H9 (cell line): ENCODE measurements at regions not wholly inside any gene's neighbourhood (a gene's known extent, or its start where the extent isn't known, plus 50 kb on each side); places are given as distances from the start of the nearest gene placed in this dataset.

Experiments used
- DNase-seq: peaks from one replicate; pipeline ENCODE4 v3.0.0-alpha.2; 2017
- H2AFZ ChIP-seq: one replicate; pipeline ENCODE4 v1.6.1; 2013; ENCODE audit warnings: mild to moderate bottlenecking, low read length, control low read depth, moderate library complexity
- H2AK5ac ChIP-seq: 2 replicates; pipeline ENCODE4 v1.6.1; 2013; ENCODE audit warnings: low read length, control low read depth, mixed read lengths; ENCODE audit not compliant: insufficient read length
- H2BK120ac ChIP-seq: one replicate; pipeline ENCODE4 v1.6.1; 2013; ENCODE audit warnings: low read depth, mild to moderate bottlenecking, low read length, control low read depth, inconsistent platforms; ENCODE audit not compliant: poor library complexity, severe bottlenecking
- H2BK12ac ChIP-seq: 2 replicates; pipeline ENCODE4 v1.6.1; 2013; ENCODE audit warnings: low read length, control low read depth, mixed read lengths, low read depth; ENCODE audit not compliant: insufficient read length
- H2BK15ac ChIP-seq: 2 replicates; pipeline ENCODE4 v1.6.1; 2013; ENCODE audit warnings: low read depth, low read length, control low read depth
- H2BK20ac ChIP-seq: one replicate; pipeline ENCODE4 v1.6.1; 2013; ENCODE audit warnings: low read depth, mild to moderate bottlenecking, low read length, control low read depth, inconsistent platforms; ENCODE audit not compliant: poor library complexity, severe bottlenecking
- H2BK5ac ChIP-seq: 2 replicates; pipeline ENCODE4 v1.6.1; 2013; ENCODE audit warnings: low read length, control low read depth, mixed read lengths; ENCODE audit not compliant: insufficient read length
- H3K14ac ChIP-seq: 2 replicates; pipeline ENCODE4 v1.6.1; 2013; ENCODE audit warnings: low read length, control low read depth; ENCODE audit not compliant: insufficient read depth
- H3K18ac ChIP-seq: 2 replicates; pipeline ENCODE4 v1.6.1; 2013; ENCODE audit warnings: low read depth, mild to moderate bottlenecking, mixed read lengths, low read length, control low read depth; ENCODE audit not compliant: insufficient read length
- H3K23ac ChIP-seq: 2 replicates; pipeline ENCODE4 v1.6.1; 2013; ENCODE audit warnings: low read length, control low read depth, mixed read lengths, low read depth; ENCODE audit not compliant: insufficient read length
- H3K23me2 ChIP-seq: 2 replicates; pipeline ENCODE4 v1.6.1; 2013; ENCODE audit warnings: low read depth, mild to moderate bottlenecking, mixed read lengths, low read length, control low read depth; ENCODE audit not compliant: insufficient read length, poor library complexity, severe bottlenecking
- H3K27ac ChIP-seq: 2 replicates; pipeline ENCODE4 v1.5.1; 2013; ENCODE audit warnings: low read length, control low read depth, mixed read lengths, low read depth; ENCODE audit not compliant: insufficient read length
- H3K27me3 ChIP-seq: 2 replicates; pipeline ENCODE4 v1.6.1; 2013; ENCODE audit warnings: low read length, control low read depth, inconsistent platforms; ENCODE audit not compliant: insufficient read depth
- H3K4ac ChIP-seq: 2 replicates; pipeline ENCODE4 v1.6.1; 2013; ENCODE audit warnings: low read depth, mild to moderate bottlenecking, control low read depth, inconsistent platforms, low read length, moderate library complexity
- H3K4me1 ChIP-seq: 2 replicates; pipeline ENCODE4 v1.6.1; 2013; ENCODE audit warnings: low read length, control low read depth, inconsistent platforms; ENCODE audit not compliant: insufficient read depth
- H3K4me2 ChIP-seq: 2 replicates; pipeline ENCODE4 v1.6.1; 2013; ENCODE audit warnings: low read length, control low read depth, mixed read lengths; ENCODE audit not compliant: insufficient read length, insufficient read depth
- H3K56ac ChIP-seq: 2 replicates; pipeline ENCODE4 v1.6.1; 2013; ENCODE audit warnings: low read depth, mild to moderate bottlenecking, mixed read lengths, low read length, control low read depth; ENCODE audit not compliant: insufficient read length
- H3K79me1 ChIP-seq: 2 replicates; pipeline ENCODE4 v1.6.1; 2013; ENCODE audit warnings: low read depth, mild to moderate bottlenecking, moderate library complexity, low read length, control low read depth, inconsistent platforms; ENCODE audit not compliant: insufficient read depth, poor library complexity, severe bottlenecking
- H3K79me2 ChIP-seq: 2 replicates; pipeline ENCODE4 v1.6.1; 2013; ENCODE audit warnings: low read length, control low read depth, inconsistent platforms; ENCODE audit not compliant: insufficient read depth
- H3K9ac ChIP-seq: 2 replicates; pipeline ENCODE4 v1.6.1; 2013; ENCODE audit warnings: low read length, control low read depth, mixed read lengths; ENCODE audit not compliant: insufficient read length; ENCODE audit errors: extremely low read depth
- H3K9me3 ChIP-seq: one replicate; pipeline ENCODE4 v1.6.1; 2013; ENCODE audit warnings: low read depth, low read length, inconsistent platforms; ENCODE audit not compliant: control insufficient read depth
- H3T11ph ChIP-seq: one replicate; pipeline ENCODE4 v1.6.1; 2013; ENCODE audit warnings: mild to moderate bottlenecking, low read length, control low read depth, inconsistent platforms
- H4K20me1 ChIP-seq: one replicate; pipeline ENCODE4 v1.6.1; 2013; ENCODE audit not compliant: control insufficient read depth, insufficient read length, insufficient read depth
- H4K5ac ChIP-seq: 2 replicates; pipeline ENCODE4 v1.6.1; 2013; ENCODE audit warnings: low read depth, mild to moderate bottlenecking, mixed read lengths, low read length, control low read depth; ENCODE audit not compliant: insufficient read length
- H4K8ac ChIP-seq: replicated peaks from 2 replicates; pipeline ENCODE4 v1.6.1; 2013; ENCODE audit warnings: low read length, control low read depth, mixed read lengths, low read depth; ENCODE audit not compliant: insufficient read length
- H4K91ac ChIP-seq: 2 replicates; pipeline ENCODE4 v1.6.1; 2013; ENCODE audit warnings: low read depth, mild to moderate bottlenecking, moderate library complexity, mixed read lengths, low read length, control low read depth; ENCODE audit not compliant: insufficient read length
- H3K27ac Mint-ChIP-seq, 3 experiments: 2 replicates in 2 of 3; 3 replicates in 1 of 3; pipeline ENCODE4 v1.8.0; 2020 to 2021; ENCODE audit warnings: mixed read lengths in 3 of 3, mild to moderate bottlenecking in 1 of 3, moderate library complexity in 1 of 3
- H3K27me3 Mint-ChIP-seq: 2 replicates; pipeline ENCODE4 v1.8.0; 2021; ENCODE audit warnings: low read depth, mild to moderate bottlenecking, moderate library complexity, mixed read lengths
- H3K36me3 Mint-ChIP-seq, 3 experiments: 2 replicates in 2 of 3; 3 replicates in 1 of 3; pipeline ENCODE4 v1.8.0; 2020 to 2021; ENCODE audit warnings: low read depth in 3 of 3, mixed read lengths in 3 of 3; ENCODE audit not compliant: insufficient read depth in 1 of 3
- H3K4me1 Mint-ChIP-seq, 2 experiments: 2 replicates each; pipeline ENCODE4 v1.8.0; 2020; ENCODE audit warnings: mixed read lengths in 2 of 2
- H3K4me3 Mint-ChIP-seq, 2 experiments: 2 replicates in 1 of 2; 3 replicates in 1 of 2; pipeline ENCODE4 v1.8.0; 2020 to 2021; ENCODE audit warnings: mild to moderate bottlenecking in 2 of 2, mixed read lengths in 2 of 2, moderate library complexity in 1 of 2
- H3K9me3 Mint-ChIP-seq, 2 experiments: 2 replicates in 1 of 2; 3 replicates in 1 of 2; pipeline ENCODE4 v1.8.0; 2020; ENCODE audit warnings: mild to moderate bottlenecking in 2 of 2, mixed read lengths in 2 of 2, moderate library complexity in 1 of 2
- CTCF ChIP-seq: fragments of 200-600 bp; sonication (generic); conservative IDR thresholded peaks from 3 replicates; pipeline ENCODE4 v1.8.0; 2021; ENCODE audit warnings: antibody characterized with exemption, mild to moderate bottlenecking
- whole genome bisulfite sequencing: extraction: QIAGEN DNeasy Blood & Tissue Kit; methylation state at CpG from one replicate; pipeline ENCODE4 v1.1.7; 2013; ENCODE audit warnings: missing lambda C conversion rate, low lambda C conversion rate, mixed read lengths; ENCODE audit not compliant: insufficient read length; ENCODE audit errors: extremely low coverage; 5-methylcytosine and 5-hydroxymethylcytosine counted together

- DNase-seq = no peak
- Histone ChIP-seq H3K9ac (no peak overlapping the region), H4K91ac (no peak overlapping the region), H3K9me3 (no peaks in the 10 kb centered on the region), H2AK5ac (no peak overlapping the region), H3K23ac (no peak overlapping the region), H4K8ac (no peak overlapping the region), H2BK12ac (no peak overlapping the region), H3K27ac (no peak overlapping the region), H3T11ph (no peak overlapping the region), H3K18ac (no peak overlapping the region), H3K79me1 (no peaks in the 10 kb centered on the region), H2AFZ (no peak overlapping the region), H2BK120ac (no peak overlapping the region), H2BK15ac (no peak overlapping the region), H3K4me2 (no peak overlapping the region), H3K79me2 (no peaks in the 10 kb centered on the region), H3K14ac (no peak overlapping the region), H2BK20ac (no peak overlapping the region), H3K4me1 (no peaks in the 10 kb centered on the region), H3K27me3 (no peaks in the 10 kb centered on the region), H4K20me1 (no peaks in the 10 kb centered on the region), H2BK5ac (no peak overlapping the region), H3K23me2 (no peaks in the 10 kb centered on the region), H3K56ac (no peak overlapping the region), H4K5ac (no peak overlapping the region), H3K4ac (no peak overlapping the region)
- WGBS = no CpG with 5 or more reads among the region's 2 CpGs
- Mint-ChIP-seq H3K36me3 (no peaks in the 10 kb centered on the region; a peak in 1 of 7 replicates), H3K27ac (no peak overlapping the region), H3K4me1 (peaks cover 6 to 13% of the 10 kb centered on the region in 2 experiments; a peak in 3 of 4 replicates), H3K9me3 (peaks cover 0 to 3% of the 10 kb centered on the region in 2 experiments; a peak in 3 of 5 replicates), H3K27me3 (peaks cover 15% of the 10 kb centered on the region), H3K4me3 (no peak overlapping the region)
- no peak for TF ChIP-seq CTCF
These were observed 185.8 kb upstream of the NR2F2 start for GRCh38 chr15:96144734-96145133.
